Peyer's patch (tissue), 4 donors: ENCODE measurements at regions not wholly inside any gene's neighbourhood (a gene's known extent, or its start where the extent isn't known, plus 50 kb on each side); places are given as distances from the start of the nearest gene placed in this dataset.

Source experiments
- POLR2A ChIP-seq, 2 donors: fragments of 450-650 bp; IDR thresholded peaks; one replicate each; pipeline ENCODE4 v1.5.1; 2017; ENCODE audit warnings: antibody characterized with exemption in 2 of 2, mild to moderate bottlenecking in 2 of 2, moderate library complexity in 2 of 2
- TF ChIP-seq, protein P1 (sequence below), 6 experiments: fragments of 450-650 bp in 4 of 6; fragments of 200-600 bp in 2 of 6; sonication (generic) in 1 of 6; IDR thresholded peaks; one replicate each; pipeline ENCODE4 v1.5.1; 2017 to 2019; ENCODE audit warnings: antibody characterized with exemption in 6 of 6, mild to moderate bottlenecking in 3 of 6, moderate library complexity in 1 of 6

DNA sequence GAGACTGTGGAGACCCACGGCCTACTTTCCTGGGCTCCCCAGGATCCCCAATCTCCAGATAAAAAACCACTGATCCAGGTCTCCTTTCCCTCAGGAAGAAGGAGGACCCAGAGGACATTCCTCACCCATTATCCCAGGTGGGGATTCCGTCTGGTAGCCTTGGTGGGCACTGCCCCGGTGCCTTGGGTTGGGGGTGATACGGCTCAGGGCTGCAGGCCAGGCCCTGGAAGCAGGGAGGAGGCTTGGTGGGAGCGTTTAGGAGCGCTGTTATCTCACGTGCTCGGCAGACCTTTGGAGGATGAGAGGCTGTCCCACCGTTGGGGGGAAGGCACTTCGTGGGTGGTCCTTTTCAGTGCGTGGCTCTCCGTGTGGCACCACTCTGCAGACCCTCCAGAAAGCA lies 926.3 kb downstream of the BRD1 start:
- TF ChIP-seq, protein P1, sequence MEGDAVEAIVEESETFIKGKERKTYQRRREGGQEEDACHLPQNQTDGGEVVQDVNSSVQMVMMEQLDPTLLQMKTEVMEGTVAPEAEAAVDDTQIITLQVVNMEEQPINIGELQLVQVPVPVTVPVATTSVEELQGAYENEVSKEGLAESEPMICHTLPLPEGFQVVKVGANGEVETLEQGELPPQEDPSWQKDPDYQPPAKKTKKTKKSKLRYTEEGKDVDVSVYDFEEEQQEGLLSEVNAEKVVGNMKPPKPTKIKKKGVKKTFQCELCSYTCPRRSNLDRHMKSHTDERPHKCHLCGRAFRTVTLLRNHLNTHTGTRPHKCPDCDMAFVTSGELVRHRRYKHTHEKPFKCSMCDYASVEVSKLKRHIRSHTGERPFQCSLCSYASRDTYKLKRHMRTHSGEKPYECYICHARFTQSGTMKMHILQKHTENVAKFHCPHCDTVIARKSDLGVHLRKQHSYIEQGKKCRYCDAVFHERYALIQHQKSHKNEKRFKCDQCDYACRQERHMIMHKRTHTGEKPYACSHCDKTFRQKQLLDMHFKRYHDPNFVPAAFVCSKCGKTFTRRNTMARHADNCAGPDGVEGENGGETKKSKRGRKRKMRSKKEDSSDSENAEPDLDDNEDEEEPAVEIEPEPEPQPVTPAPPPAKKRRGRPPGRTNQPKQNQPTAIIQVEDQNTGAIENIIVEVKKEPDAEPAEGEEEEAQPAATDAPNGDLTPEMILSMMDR (IDR thresholded peaks at IDR 0.05): no peak
- no peak for TF ChIP-seq POLR2A (IDR thresholded peaks at IDR 0.05)
